WTC11 (cell line): ENCODE measurements at regions not wholly inside any gene's neighbourhood (a gene's known extent, or its start where the extent isn't known, plus 50 kb on each side); places are given as distances from the start of the nearest gene placed in this dataset.

ENCODE experiments used
- ATAC-seq: fragments of 200-7000 bp; cut with Tn5 transposase; 2 replicates; pipeline ENCODE4 v1.10.0; 2021; ENCODE audit warnings: mild to moderate bottlenecking, moderate library complexity
- CTCF ChIA-PET: fragments of 300-600 bp; sonication (Branson Sonifier 250); formaldehyde crosslinking; loops from one replicate; lab custom pipeline; 2021; ENCODE audit warnings: antibody characterized with exemption; lab: Charles Lee
- POLR2A ChIA-PET: fragments of 350-600 bp; sonication (Branson Sonifier 250); formaldehyde crosslinking; loops from one replicate; lab custom pipeline; 2021; ENCODE audit warnings: antibody characterized with exemption; lab: Charles Lee
- DNase-seq: peaks from one replicate; pipeline ENCODE4 v3.0.0; 2021; ENCODE audit warnings: low spot score
- H3K27ac Mint-ChIP-seq: 2 replicates; pipeline ENCODE4 v1.8.0; 2021; ENCODE audit warnings: mixed read lengths
- H3K27me3 Mint-ChIP-seq: 2 replicates; pipeline ENCODE4 v1.8.0; 2021; ENCODE audit warnings: low read depth, mild to moderate bottlenecking, moderate library complexity, mixed read lengths
- H3K36me3 Mint-ChIP-seq: 2 replicates; pipeline ENCODE4 v1.8.0; 2021; ENCODE audit warnings: mixed read lengths
- H3K4me1 Mint-ChIP-seq: 2 replicates; pipeline ENCODE4 v1.8.0; 2022; ENCODE audit warnings: mixed read lengths
- H3K4me3 Mint-ChIP-seq: 2 replicates; pipeline ENCODE4 v1.8.0; 2021; ENCODE audit warnings: mild to moderate bottlenecking, moderate library complexity, mixed read lengths
- H3K9me3 Mint-ChIP-seq: 2 replicates; pipeline ENCODE4 v1.8.0; 2021; ENCODE audit warnings: mixed read lengths
- ESRRA ChIP-seq: sonication (generic); formaldehyde crosslinking; IDR thresholded peaks from 2 replicates; pipeline ENCODE4 v1.8.1; 2022; ENCODE audit warnings: mild to moderate bottlenecking, missing genetic modification reagents, borderline replicate concordance
- GABPB1 ChIP-seq: sonication (generic); formaldehyde crosslinking; IDR thresholded peaks from 2 replicates; pipeline ENCODE4 v1.8.1; 2023; ENCODE audit warnings: mild to moderate bottlenecking, missing genetic modification reagents
- MYBL2 ChIP-seq: sonication (generic); formaldehyde crosslinking; IDR thresholded peaks from 2 replicates; pipeline ENCODE4 v1.8.1; 2023; ENCODE audit warnings: mild to moderate bottlenecking, moderate library complexity, missing genetic modification reagents
- SMAD4 ChIP-seq: sonication (generic); formaldehyde crosslinking; IDR thresholded peaks from 2 replicates; pipeline ENCODE4 v1.8.0; 2022; ENCODE audit warnings: mild to moderate bottlenecking, missing genetic modification reagents
- SP1 ChIP-seq: sonication (generic); formaldehyde crosslinking; conservative IDR thresholded peaks from 2 replicates; pipeline ENCODE4 v1.8.1; 2022; ENCODE audit warnings: missing genetic modification reagents
- TCF7 ChIP-seq: sonication (generic); formaldehyde crosslinking; IDR thresholded peaks from 2 replicates; pipeline ENCODE4 v1.8.0; 2022; ENCODE audit warnings: mild to moderate bottlenecking, low read depth, missing genetic modification reagents, moderate library complexity
- ZNF121 ChIP-seq: sonication (generic); formaldehyde crosslinking; IDR thresholded peaks from 2 replicates; pipeline ENCODE4 v1.8.0; 2023; ENCODE audit warnings: missing genetic modification reagents
- TF ChIP-seq, protein P1 (sequence below): sonication (generic); formaldehyde crosslinking; IDR thresholded peaks from 2 replicates; pipeline ENCODE4 v1.8.0; 2023; ENCODE audit warnings: missing genetic modification reagents
- TF ChIP-seq, protein P2 (sequence below): sonication (generic); formaldehyde crosslinking; IDR thresholded peaks from 2 replicates; pipeline ENCODE4 v1.8.0; 2023; ENCODE audit warnings: missing genetic modification reagents, mild to moderate bottlenecking, borderline replicate concordance
- TF ChIP-seq, protein P3 (sequence below): sonication (generic); formaldehyde crosslinking; IDR thresholded peaks from 2 replicates; pipeline ENCODE4 v1.8.0; 2022; ENCODE audit warnings: mild to moderate bottlenecking, missing genetic modification reagents
- TF ChIP-seq, protein P4 (sequence below): sonication (generic); formaldehyde crosslinking; IDR thresholded peaks from 2 replicates; pipeline ENCODE4 v1.8.1; 2023; ENCODE audit warnings: mild to moderate bottlenecking, missing genetic modification reagents, moderate library complexity
- TF ChIP-seq, protein P5 (sequence below): sonication (generic); formaldehyde crosslinking; IDR thresholded peaks from 2 replicates; pipeline ENCODE4 v1.8.1; 2023; ENCODE audit warnings: mild to moderate bottlenecking, missing genetic modification reagents
- TF ChIP-seq, protein P6 (sequence below): fragments of 250-450 bp; sonication (Bioruptor Pico); IDR thresholded peaks from 2 replicates; pipeline ENCODE4 v1.8.0; 2021; ENCODE audit warnings: mild to moderate bottlenecking
- TF ChIP-seq, protein P7 (sequence below): sonication (generic); formaldehyde crosslinking; IDR thresholded peaks from 2 replicates; pipeline ENCODE4 v1.8.1; 2022; ENCODE audit warnings: mild to moderate bottlenecking, moderate library complexity, missing genetic modification reagents
- TF ChIP-seq, protein P8 (sequence below): sonication (generic); formaldehyde crosslinking; IDR thresholded peaks from 2 replicates; pipeline ENCODE4 v1.8.0; 2022; ENCODE audit warnings: mild to moderate bottlenecking, missing genetic modification reagents

DNA sequence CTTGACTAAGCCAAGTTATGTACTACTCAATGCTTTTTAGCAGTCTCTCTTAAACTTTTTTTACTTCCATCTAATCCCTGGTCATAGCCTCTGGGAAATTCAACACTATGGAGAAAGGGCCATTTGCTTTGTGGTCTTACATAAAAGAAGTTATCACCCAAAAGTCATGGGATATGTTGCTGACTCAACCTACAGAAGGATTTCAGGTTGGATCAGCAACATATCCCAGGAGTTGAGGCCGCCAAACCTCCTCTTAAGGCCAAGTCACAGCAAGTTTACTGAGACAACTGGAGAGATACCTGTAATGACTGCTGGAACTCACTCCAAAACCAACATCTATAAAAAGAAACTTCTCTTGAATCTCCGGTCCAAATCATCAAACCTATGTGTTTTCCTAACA, 141.1 kb downstream of the IRS1 start (continued):
- TF ChIP-seq, protein P1, sequence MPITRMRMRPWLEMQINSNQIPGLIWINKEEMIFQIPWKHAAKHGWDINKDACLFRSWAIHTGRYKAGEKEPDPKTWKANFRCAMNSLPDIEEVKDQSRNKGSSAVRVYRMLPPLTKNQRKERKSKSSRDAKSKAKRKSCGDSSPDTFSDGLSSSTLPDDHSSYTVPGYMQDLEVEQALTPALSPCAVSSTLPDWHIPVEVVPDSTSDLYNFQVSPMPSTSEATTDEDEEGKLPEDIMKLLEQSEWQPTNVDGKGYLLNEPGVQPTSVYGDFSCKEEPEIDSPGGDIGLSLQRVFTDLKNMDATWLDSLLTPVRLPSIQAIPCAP (CRISPR knock-in tag), result no peak
- TF ChIP-seq, all 79 proteins: peak for 0

DNA sequence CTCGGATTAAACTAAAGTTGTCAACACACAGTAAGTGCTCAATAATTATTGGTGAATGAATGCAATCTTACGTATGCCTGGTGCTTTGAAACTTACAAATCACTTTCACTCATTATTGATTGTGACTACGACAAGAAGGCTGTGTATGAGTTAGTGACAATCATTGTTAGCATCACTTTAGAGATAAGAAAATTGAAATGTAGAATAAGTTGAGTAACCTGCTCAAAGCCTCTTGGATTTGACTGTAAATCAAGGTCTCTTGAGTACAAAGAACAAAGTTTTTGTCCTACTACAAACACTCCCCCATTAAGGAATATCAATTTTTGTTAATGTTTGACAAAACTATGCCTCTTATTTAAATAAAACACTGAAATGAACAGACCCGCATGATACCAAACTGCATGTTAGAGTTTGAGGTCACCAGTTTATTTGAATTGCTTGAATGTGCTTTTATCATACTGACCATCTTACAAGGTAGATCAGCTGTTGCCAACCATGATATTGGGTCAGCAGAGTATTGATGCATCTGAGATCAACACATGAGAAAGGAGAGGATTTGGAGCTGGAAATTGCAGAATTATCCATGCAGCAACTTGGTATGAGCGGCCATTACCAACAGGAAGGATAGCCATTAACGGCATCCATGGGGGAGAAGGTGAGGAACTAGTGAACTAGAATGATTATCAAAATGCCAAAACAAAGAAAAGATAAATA, 142.1 kb downstream of the IRS1 start:
- Mint-ChIP-seq H3K36me3 (peaks cover 3% of the 10 kb centered on the region; the same call in 1 of the 2 replicates), H3K4me1 (peaks cover 36% of the 10 kb centered on the region), H3K9me3 (peaks cover 20% of the 10 kb centered on the region), H3K4me3 (no peak overlapping the region), H3K27me3 (no peaks in the 10 kb centered on the region), H3K27ac (no peak overlapping the region)
- ATAC-seq (no peak), DNase-seq (no peak)
- TF ChIP-seq, protein P2, sequence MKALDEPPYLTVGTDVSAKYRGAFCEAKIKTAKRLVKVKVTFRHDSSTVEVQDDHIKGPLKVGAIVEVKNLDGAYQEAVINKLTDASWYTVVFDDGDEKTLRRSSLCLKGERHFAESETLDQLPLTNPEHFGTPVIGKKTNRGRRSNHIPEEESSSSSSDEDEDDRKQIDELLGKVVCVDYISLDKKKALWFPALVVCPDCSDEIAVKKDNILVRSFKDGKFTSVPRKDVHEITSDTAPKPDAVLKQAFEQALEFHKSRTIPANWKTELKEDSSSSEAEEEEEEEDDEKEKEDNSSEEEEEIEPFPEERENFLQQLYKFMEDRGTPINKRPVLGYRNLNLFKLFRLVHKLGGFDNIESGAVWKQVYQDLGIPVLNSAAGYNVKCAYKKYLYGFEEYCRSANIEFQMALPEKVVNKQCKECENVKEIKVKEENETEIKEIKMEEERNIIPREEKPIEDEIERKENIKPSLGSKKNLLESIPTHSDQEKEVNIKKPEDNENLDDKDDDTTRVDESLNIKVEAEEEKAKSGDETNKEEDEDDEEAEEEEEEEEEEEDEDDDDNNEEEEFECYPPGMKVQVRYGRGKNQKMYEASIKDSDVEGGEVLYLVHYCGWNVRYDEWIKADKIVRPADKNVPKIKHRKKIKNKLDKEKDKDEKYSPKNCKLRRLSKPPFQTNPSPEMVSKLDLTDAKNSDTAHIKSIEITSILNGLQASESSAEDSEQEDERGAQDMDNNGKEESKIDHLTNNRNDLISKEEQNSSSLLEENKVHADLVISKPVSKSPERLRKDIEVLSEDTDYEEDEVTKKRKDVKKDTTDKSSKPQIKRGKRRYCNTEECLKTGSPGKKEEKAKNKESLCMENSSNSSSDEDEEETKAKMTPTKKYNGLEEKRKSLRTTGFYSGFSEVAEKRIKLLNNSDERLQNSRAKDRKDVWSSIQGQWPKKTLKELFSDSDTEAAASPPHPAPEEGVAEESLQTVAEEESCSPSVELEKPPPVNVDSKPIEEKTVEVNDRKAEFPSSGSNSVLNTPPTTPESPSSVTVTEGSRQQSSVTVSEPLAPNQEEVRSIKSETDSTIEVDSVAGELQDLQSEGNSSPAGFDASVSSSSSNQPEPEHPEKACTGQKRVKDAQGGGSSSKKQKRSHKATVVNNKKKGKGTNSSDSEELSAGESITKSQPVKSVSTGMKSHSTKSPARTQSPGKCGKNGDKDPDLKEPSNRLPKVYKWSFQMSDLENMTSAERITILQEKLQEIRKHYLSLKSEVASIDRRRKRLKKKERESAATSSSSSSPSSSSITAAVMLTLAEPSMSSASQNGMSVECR (CRISPR knock-in tag), result no peak
- TF ChIP-seq, protein P3, sequence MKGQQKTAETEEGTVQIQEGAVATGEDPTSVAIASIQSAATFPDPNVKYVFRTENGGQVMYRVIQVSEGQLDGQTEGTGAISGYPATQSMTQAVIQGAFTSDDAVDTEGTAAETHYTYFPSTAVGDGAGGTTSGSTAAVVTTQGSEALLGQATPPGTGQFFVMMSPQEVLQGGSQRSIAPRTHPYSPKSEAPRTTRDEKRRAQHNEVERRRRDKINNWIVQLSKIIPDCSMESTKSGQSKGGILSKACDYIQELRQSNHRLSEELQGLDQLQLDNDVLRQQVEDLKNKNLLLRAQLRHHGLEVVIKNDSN (CRISPR knock-in tag), result no peak
- no peak for TF ChIP-seq SMAD4 (CRISPR knock-in tag)
- TF ChIP-seq, protein P4, sequence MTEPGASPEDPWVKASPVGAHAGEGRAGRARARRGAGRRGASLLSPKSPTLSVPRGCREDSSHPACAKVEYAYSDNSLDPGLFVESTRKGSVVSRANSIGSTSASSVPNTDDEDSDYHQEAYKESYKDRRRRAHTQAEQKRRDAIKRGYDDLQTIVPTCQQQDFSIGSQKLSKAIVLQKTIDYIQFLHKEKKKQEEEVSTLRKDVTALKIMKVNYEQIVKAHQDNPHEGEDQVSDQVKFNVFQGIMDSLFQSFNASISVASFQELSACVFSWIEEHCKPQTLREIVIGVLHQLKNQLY (CRISPR knock-in tag), result no peak
- TF ChIP-seq, protein P5, sequence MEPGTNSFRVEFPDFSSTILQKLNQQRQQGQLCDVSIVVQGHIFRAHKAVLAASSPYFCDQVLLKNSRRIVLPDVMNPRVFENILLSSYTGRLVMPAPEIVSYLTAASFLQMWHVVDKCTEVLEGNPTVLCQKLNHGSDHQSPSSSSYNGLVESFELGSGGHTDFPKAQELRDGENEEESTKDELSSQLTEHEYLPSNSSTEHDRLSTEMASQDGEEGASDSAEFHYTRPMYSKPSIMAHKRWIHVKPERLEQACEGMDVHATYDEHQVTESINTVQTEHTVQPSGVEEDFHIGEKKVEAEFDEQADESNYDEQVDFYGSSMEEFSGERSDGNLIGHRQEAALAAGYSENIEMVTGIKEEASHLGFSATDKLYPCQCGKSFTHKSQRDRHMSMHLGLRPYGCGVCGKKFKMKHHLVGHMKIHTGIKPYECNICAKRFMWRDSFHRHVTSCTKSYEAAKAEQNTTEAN (CRISPR knock-in tag), result no peak
- TF ChIP-seq, protein P6, sequence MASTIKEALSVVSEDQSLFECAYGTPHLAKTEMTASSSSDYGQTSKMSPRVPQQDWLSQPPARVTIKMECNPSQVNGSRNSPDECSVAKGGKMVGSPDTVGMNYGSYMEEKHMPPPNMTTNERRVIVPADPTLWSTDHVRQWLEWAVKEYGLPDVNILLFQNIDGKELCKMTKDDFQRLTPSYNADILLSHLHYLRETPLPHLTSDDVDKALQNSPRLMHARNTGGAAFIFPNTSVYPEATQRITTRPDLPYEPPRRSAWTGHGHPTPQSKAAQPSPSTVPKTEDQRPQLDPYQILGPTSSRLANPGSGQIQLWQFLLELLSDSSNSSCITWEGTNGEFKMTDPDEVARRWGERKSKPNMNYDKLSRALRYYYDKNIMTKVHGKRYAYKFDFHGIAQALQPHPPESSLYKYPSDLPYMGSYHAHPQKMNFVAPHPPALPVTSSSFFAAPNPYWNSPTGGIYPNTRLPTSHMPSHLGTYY (CRISPR knock-in tag), result no peak
- TF ChIP-seq ZNF121 (CRISPR knock-in tag), result no peak
- TF ChIP-seq, protein P1 (CRISPR knock-in tag), result no peak
- TF ChIP-seq ESRRA (CRISPR knock-in tag), result no peak
- no peak for TF ChIP-seq GABPB1
- no peak for TF ChIP-seq SP1
- TF ChIP-seq, protein P7, sequence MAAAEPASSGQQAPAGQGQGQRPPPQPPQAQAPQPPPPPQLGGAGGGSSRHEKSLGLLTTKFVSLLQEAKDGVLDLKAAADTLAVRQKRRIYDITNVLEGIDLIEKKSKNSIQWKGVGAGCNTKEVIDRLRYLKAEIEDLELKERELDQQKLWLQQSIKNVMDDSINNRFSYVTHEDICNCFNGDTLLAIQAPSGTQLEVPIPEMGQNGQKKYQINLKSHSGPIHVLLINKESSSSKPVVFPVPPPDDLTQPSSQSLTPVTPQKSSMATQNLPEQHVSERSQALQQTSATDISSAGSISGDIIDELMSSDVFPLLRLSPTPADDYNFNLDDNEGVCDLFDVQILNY (CRISPR knock-in tag), result no peak
- no peak for TF ChIP-seq MYBL2 (CRISPR knock-in tag)
- no peak for TF ChIP-seq TCF7
- TF ChIP-seq, protein P8, sequence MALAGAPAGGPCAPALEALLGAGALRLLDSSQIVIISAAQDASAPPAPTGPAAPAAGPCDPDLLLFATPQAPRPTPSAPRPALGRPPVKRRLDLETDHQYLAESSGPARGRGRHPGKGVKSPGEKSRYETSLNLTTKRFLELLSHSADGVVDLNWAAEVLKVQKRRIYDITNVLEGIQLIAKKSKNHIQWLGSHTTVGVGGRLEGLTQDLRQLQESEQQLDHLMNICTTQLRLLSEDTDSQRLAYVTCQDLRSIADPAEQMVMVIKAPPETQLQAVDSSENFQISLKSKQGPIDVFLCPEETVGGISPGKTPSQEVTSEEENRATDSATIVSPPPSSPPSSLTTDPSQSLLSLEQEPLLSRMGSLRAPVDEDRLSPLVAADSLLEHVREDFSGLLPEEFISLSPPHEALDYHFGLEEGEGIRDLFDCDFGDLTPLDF (CRISPR knock-in tag), result no peak
- POLR2A ChIA-PET, result no interaction called here
- CTCF ChIA-PET, result no interaction called here
